HCT116 (cell line): ENCODE measurements at regions not wholly inside any gene's neighbourhood (a gene's known extent, or its start where the extent isn't known, plus 50 kb on each side); places are given as distances from the start of the nearest gene placed in this dataset.

Experiments
- ATAC-seq: fragments of 200-7000 bp; cut with Tn5 transposase; 2 replicates; pipeline ENCODE4 v1.9.1; 2020; ENCODE audit warnings: mild to moderate bottlenecking, moderate library complexity
- BruUV-seq: library from RNA; stranded (reverse); fragments of 400-500 nt; replicated peaks from 2 replicates; lab custom pipeline; 2021; lab: Mats Ljungman, UMichigan
- CTCF ChIA-PET: fragments of 300-600 bp; sonication (Branson Sonifier 250); formaldehyde crosslinking; loops from one replicate; lab custom pipeline; 2021; ENCODE audit warnings: antibody characterized with exemption; lab: Charles Lee
- POLR2A ChIA-PET: fragments of 300-600, 350-600 bp; sonication (Branson Sonifier 250); formaldehyde crosslinking; loops from one replicate; lab custom pipeline; 2021; ENCODE audit warnings: antibody characterized with exemption; lab: Charles Lee
- RAD21 ChIA-PET, 2 experiments: fragments of 300-600 bp; sonication (Branson Sonifier 250); formaldehyde crosslinking; loops; one replicate each; lab custom pipeline; 2023; ENCODE audit warnings: low total read pairs in 2 of 2; ENCODE audit not compliant: uncharacterized antibody in 2 of 2, unreplicated experiment in 2 of 2, low non-redundant PET in 1 of 2; lab: Charles Lee
- DNase-seq: peaks from one replicate; pipeline ENCODE4 v3.0.0-alpha.2; 2010; ENCODE audit warnings: low read depth, low spot score
- H2AFZ ChIP-seq: fragments of 200-600 bp; shearing (Covaris generic), sonication (generic); 2 replicates; pipeline ENCODE4 v1.6.1; 2017; ENCODE audit warnings: low read depth, mixed run types, mixed read lengths, antibody characterized with exemption, low read length; ENCODE audit not compliant: poor library complexity, severe bottlenecking
- H3K27ac ChIP-seq: 2 replicates; pipeline ENCODE4 v1.5.1; 2012; ENCODE audit warnings: low read depth, low read length
- H3K27me3 ChIP-seq: fragments of 200-600 bp; sonication (generic); 2 replicates; pipeline ENCODE4 v1.6.1; 2016; ENCODE audit warnings: mixed run types, low read length, mixed read lengths; ENCODE audit not compliant: insufficient read depth
- H3K36me3 ChIP-seq, 2 experiments: fragments of 200-500 bp in 1 of 2; fragments of 200-600 bp in 1 of 2; sonication (Bioruptor generic) in 1 of 2; sonication (generic) in 1 of 2; 2 replicates each; pipeline versions ENCODE4 v1.5.1 to v1.6.1; 2014 to 2016; ENCODE audit warnings: low read length in 2 of 2, inconsistent platforms in 1 of 2, mixed read lengths in 1 of 2, mixed run types in 1 of 2; ENCODE audit not compliant: insufficient read depth in 2 of 2, control insufficient read depth in 1 of 2
- H3K4me1 ChIP-seq, 2 experiments: fragments of 200-600 bp in 1 of 2; sonication (generic) in 1 of 2; 2 replicates each; pipeline versions ENCODE4 v1.5.1 to v1.6.1; 2012 to 2017; ENCODE audit warnings: low read length in 2 of 2, inconsistent platforms in 1 of 2, mild to moderate bottlenecking in 1 of 2, mixed read lengths in 1 of 2, mixed run types in 1 of 2, moderate library complexity in 1 of 2; ENCODE audit not compliant: insufficient read depth in 2 of 2, control insufficient read depth in 1 of 2
- H3K4me2 ChIP-seq: fragments of 200-600 bp; sonication (generic); 2 replicates; pipeline ENCODE4 v1.6.1; 2017; ENCODE audit warnings: mixed run types, low read length, mixed read lengths
- H3K4me3 ChIP-seq, 2 experiments: fragments of 200-600 bp in 1 of 2; sonication (generic) in 1 of 2; replicated peaks in 1 of 2; 2 replicates each; pipeline ENCODE4 v1.5.1; 2011 to 2016; ENCODE audit warnings: low read length in 2 of 2, control low read depth in 1 of 2, low read depth in 1 of 2, mild to moderate bottlenecking in 1 of 2, mixed read lengths in 1 of 2, mixed run types in 1 of 2
- H3K79me2 ChIP-seq: fragments of 200-600 bp; sonication (generic); 2 replicates; pipeline ENCODE4 v1.6.1; 2017; ENCODE audit warnings: mild to moderate bottlenecking, mixed run types, low read length, moderate library complexity, mixed read lengths; ENCODE audit not compliant: insufficient read depth
- H3K9ac ChIP-seq: fragments of 200-600 bp; sonication (generic); 2 replicates; pipeline ENCODE4 v1.6.1; 2016; ENCODE audit warnings: low read length, mixed read lengths
- H3K9me2 ChIP-seq: fragments of 200-600 bp; sonication (generic), shearing (Covaris generic); 2 replicates; pipeline ENCODE4 v1.6.1; 2017; ENCODE audit warnings: mixed run types, mild to moderate bottlenecking, moderate library complexity; ENCODE audit not compliant: insufficient read depth
- H3K9me3 ChIP-seq, 2 experiments: fragments of 200-500 bp in 1 of 2; fragments of 200-600 bp in 1 of 2; sonication (Bioruptor generic) in 1 of 2; sonication (generic) in 1 of 2; 2 replicates each; pipeline ENCODE4 v1.6.1; 2014 to 2017; ENCODE audit warnings: low read length in 2 of 2, mixed read lengths in 2 of 2, inconsistent platforms in 1 of 2, low read depth in 1 of 2, mild to moderate bottlenecking in 1 of 2, mixed run types in 1 of 2, moderate library complexity in 1 of 2; ENCODE audit not compliant: control insufficient read depth in 1 of 2, insufficient read depth in 1 of 2
- H4K20me1 ChIP-seq: fragments of 200-600 bp; sonication (generic), shearing (Covaris generic); 2 replicates; pipeline ENCODE4 v1.6.1; 2017; ENCODE audit warnings: mixed run types, mild to moderate bottlenecking, moderate library complexity; ENCODE audit not compliant: insufficient read depth
- CBX3 ChIP-seq: IDR thresholded peaks from 2 replicates; pipeline ENCODE4 v1.6.1; 2012; ENCODE audit warnings: low read depth
- CEBPB ChIP-seq: IDR thresholded peaks from 2 replicates; pipeline ENCODE4 v1.6.1; 2012; ENCODE audit warnings: low read depth
- EGR1 ChIP-seq: IDR thresholded peaks from 2 replicates; pipeline ENCODE4 v1.6.1; 2012; ENCODE audit warnings: low read depth
- ELF1 ChIP-seq: IDR thresholded peaks from 2 replicates; pipeline ENCODE4 v1.6.1; 2012; ENCODE audit warnings: low read depth, borderline replicate concordance
- EZH2 ChIP-seq: fragments of 200-600 bp; sonication (generic); IDR thresholded peaks from 2 replicates; pipeline ENCODE4 v1.6.1; 2017; ENCODE audit warnings: antibody characterized with exemption, mixed run types
- EZH2phosphoT487 ChIP-seq: fragments of 200-600 bp; IDR thresholded peaks from 2 replicates; pipeline ENCODE4 v1.6.1; 2018; ENCODE audit warnings: antibody characterized with exemption, borderline replicate concordance
- FOSL1 ChIP-seq: IDR thresholded peaks from 2 replicates; pipeline ENCODE4 v1.6.1; 2012; ENCODE audit warnings: low read depth
- POLR2A ChIP-seq: IDR thresholded peaks from 2 replicates; pipeline ENCODE4 v1.7.0; 2011; ENCODE audit warnings: borderline replicate concordance; ENCODE audit not compliant: insufficient read depth, insufficient read length; ENCODE audit errors: extremely low read depth
- SIN3A ChIP-seq: IDR thresholded peaks from 2 replicates; pipeline ENCODE4 v1.6.1; 2012; ENCODE audit warnings: low read depth
- SP1 ChIP-seq: IDR thresholded peaks from 2 replicates; pipeline ENCODE4 v1.6.1; 2012; ENCODE audit warnings: low read depth
- SRF ChIP-seq: IDR thresholded peaks from 2 replicates; pipeline ENCODE4 v1.6.1; 2012; ENCODE audit warnings: low read depth
- TCF7L2 ChIP-seq: IDR thresholded peaks from 2 replicates; pipeline ENCODE4 v1.7.0; 2011; ENCODE audit warnings: borderline replicate concordance, inconsistent platforms; ENCODE audit not compliant: insufficient read depth, insufficient read length; ENCODE audit errors: extremely low read depth
- ZBTB33 ChIP-seq: IDR thresholded peaks from 2 replicates; pipeline ENCODE4 v1.6.1; 2011; ENCODE audit warnings: mild to moderate bottlenecking, low read length, moderate library complexity; ENCODE audit not compliant: insufficient replicate concordance; ENCODE audit errors: extremely low read depth
- ZNF274 ChIP-seq: fragments of 200-500 bp; sonication (Bioruptor generic); IDR thresholded peaks from 2 replicates; pipeline ENCODE4 v1.6.1; 2014; ENCODE audit warnings: mild to moderate bottlenecking, low read depth, low read length, inconsistent platforms
- intact Hi-C: fragments of 100-400 bp; cut with micrococcal nuclease; formaldehyde crosslinking; loops from 2 replicates; pipeline ENCODE4 v1.10.0; 2022
- TF ChIP-seq, protein P1 (sequence below): IDR thresholded peaks from 2 replicates; pipeline ENCODE4 v1.6.1; 2012
- TF ChIP-seq, protein P2 (sequence below): IDR thresholded peaks from 2 replicates; pipeline ENCODE4 v1.6.1; 2012

DNA sequence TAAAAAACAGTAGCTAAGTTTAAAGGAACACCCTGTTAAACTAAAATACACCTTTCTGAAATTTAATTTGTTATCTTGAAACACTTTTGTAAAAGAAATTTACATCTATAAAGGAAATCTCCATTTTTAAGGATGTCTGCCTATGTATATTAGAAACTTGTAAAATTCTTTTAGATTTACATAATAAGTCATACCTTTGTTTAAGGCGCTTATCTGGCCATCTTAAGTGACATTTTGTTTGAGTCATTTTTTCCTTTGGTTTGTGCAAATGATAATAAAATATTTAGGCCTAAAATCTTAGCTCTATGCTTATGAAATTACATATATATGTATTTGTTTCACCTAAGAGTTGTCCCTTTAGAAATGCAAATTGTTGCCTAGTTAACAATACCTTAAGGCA is 1193.4 kb downstream of the FSCB start:
- BruUV-seq: no TSS peak
- H3K27ac ChIP-seq: no peak overlapping the region
- CTCF ChIA-PET: no interaction called here

DNA sequence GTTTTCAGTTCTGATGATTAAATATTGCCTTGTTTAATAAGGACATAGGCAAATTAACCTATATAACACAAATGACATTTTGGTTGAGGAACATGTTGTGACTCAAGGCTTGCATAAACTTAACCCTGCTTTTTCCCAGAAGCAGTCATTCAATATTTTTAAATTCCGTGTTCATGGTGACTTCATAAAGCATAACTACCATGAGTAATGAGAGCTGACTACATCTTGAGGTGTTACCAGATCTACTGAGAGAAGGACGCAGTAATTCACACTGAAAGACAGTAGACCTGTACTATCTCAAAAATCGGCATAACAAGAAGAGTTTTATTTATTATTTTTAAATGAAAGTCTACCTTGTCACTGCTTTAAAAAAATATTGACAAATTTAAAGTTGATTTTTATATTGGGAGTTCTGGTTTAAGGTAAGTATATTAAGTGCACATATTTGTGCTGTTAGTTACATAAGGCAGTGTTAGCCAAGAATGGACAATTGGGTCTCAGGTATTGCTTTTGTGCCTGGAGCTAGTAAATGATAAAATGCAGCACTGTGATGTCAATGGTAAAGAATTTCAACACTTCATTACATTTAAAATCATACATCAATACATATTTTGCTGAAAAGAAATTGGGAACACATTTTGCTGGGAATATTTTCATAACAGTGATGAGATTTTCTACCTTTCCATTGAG is 1198.5 kb downstream of the FSCB start:
- H3K4me3 ChIP-seq: no peak overlapping the region
- no peaks in the 10 kb centered on the region for H3K79me2 ChIP-seq
- H3K9ac ChIP-seq: no peak overlapping the region
- RAD21 ChIA-PET: no interaction called here
- TF ChIP-seq CEBPB (no peak), SRF (no peak), POLR2A (no peak), ELF1 (no peak), ZBTB33 (no peak), CBX3 (no peak), TCF7L2 (no peak), EZH2phosphoT487 (no peak), SIN3A (no peak), EGR1 (no peak), EZH2 (no peak), FOSL1 (no peak), ZNF274 (no peak)
- TF ChIP-seq, protein P1, sequence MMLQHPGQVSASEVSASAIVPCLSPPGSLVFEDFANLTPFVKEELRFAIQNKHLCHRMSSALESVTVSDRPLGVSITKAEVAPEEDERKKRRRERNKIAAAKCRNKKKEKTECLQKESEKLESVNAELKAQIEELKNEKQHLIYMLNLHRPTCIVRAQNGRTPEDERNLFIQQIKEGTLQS: no peak
- no peak for ATAC-seq
- H3K27ac ChIP-seq: no peak overlapping the region
- CTCF ChIA-PET: no interaction called here
- intact Hi-C loops: no loop called here
- DNase-seq: no peak
- no peaks in the 10 kb centered on the region for H4K20me1 ChIP-seq
- H3K27me3 ChIP-seq: no peaks in the 10 kb centered on the region
- H3K36me3 ChIP-seq: no peaks in the 10 kb centered on the region
- no peak overlapping the region for H2AFZ ChIP-seq
- H3K4me2 ChIP-seq: no peak overlapping the region
- H3K9me3 ChIP-seq: no peaks in the 10 kb centered on the region
- no TSS peak for BruUV-seq
- POLR2A ChIA-PET: no interaction called here
- no peaks in the 10 kb centered on the region for H3K4me1 ChIP-seq
- no peaks in the 10 kb centered on the region for H3K9me2 ChIP-seq

More for the DNA sequence above, 1193.4 kb downstream of the FSCB start:
- DNase-seq: no peak
- Histone ChIP-seq H3K79me2 (no peaks in the 10 kb centered on the region), H3K36me3 (no peaks in the 10 kb centered on the region), H4K20me1 (no peaks in the 10 kb centered on the region), H2AFZ (no peak overlapping the region), H3K9me2 (no peaks in the 10 kb centered on the region), H3K9ac (no peak overlapping the region), H3K9me3 (no peaks in the 10 kb centered on the region), H3K27me3 (no peaks in the 10 kb centered on the region), H3K4me1 (no peaks in the 10 kb centered on the region), H3K4me3 (no peak overlapping the region), H3K4me2 (no peak overlapping the region)
- ChIA-PET POLR2A (no interaction called here), RAD21 (no interaction called here)
- TF ChIP-seq, protein P2, sequence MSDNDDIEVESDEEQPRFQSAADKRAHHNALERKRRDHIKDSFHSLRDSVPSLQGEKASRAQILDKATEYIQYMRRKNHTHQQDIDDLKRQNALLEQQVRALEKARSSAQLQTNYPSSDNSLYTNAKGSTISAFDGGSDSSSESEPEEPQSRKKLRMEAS: no peak
- TF ChIP-seq, protein P1: no peak
- TF ChIP-seq ZNF274 (no peak), SIN3A (no peak), EZH2 (no peak), SP1 (no peak), TCF7L2 (no peak), SRF (no peak)
- intact Hi-C loops: no loop called here
- no peak for ATAC-seq
